Stimulated activated CD4-positive, alpha-beta T cell treated with anti-CD3 and anti-CD28 coated beads, Interleukin-15, amount 100 ng/mL, for 24 hours (primary cell): ENCODE measurements at regions not wholly inside any gene's neighbourhood (a gene's known extent, or its start where the extent isn't known, plus 50 kb on each side); places are given as distances from the start of the nearest gene placed in this dataset.
"Not testable (repeated sequence)": the region's sequence is repeated elsewhere in the genome, so short reads cannot be mapped to it uniquely, and the experiment has no call there.

Source experiments
- DNase-seq: peaks from one replicate; pipeline ENCODE4 v3.0.0-alpha.2; 2020

DNA sequence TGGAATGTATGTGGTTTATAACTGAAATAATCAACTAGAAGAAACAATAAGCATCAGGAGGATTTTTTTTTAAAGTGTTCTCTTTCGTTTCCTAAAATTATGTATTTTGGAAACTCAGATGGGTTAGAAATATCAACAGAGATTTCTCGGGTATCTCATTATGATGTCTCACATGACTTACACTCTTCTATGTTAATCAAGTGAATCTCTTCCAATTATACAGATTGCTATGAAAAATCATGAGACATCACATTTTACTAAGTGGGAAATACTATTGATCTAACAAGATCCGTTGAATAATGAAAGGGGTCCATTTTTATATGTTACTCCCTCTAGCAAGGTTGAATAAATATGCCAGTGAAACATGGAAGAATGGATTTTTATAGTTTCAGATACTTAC lies 54.7 kb upstream of the NRIP1 start:
- DNase-seq, result no peak

GRCh38 chr21:15121097-15121654 lies 56.4 kb upstream of the NRIP1 start:
- DNase-seq, result no peak

DNA sequence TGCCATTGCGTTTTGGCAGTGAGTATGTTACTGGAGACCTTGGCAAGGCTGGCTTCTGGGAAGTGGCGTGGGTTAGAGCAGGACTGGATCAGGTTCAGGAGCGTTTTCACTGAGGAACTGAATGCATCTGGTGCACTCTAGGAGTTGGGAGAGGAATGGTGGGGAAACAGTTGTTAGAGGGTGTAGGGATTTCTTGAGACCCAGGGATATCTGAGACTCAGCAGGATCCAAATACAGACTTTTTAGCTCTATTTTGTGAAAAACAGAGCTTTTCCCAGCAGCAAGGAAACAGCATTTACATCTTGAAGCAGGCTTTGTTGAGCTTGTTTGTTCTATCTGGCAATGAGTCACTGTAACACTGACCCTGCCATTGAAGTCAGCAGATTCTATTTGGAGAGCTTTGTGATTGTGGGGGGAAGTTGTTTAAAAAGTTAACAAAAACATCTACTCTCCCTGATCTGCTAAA lies 56.9 kb upstream of the NRIP1 start:
- no peak for DNase-seq

DNA sequence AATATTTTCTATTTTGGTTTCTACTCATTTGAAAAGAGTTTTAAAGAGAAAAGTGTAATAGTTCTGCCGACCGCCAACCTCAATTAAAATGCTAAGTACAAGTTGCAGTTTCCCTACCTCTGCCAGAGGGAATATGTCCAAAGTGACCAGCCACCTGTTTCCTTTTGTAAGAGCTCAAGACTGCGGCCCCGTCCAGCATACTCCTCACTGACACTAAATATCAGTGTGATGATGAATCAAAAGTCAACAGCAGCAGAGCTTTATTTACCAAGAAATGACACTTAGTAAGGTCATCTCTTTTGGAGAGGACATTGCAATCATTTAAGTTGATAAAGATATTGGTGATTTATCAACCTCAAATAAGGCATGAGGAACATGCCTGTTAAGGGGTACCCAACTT lies 57.4 kb upstream of the NRIP1 start:
- DNase-seq, result no peak

- no peak for DNase-seq
These were observed 59.9 kb upstream of the NRIP1 start for GRCh38 chr21:15124731-15125130.

- DNase-seq, result no peak
These were observed 62.1 kb upstream of the NRIP1 start for GRCh38 chr21:15126948-15127347.

DNA sequence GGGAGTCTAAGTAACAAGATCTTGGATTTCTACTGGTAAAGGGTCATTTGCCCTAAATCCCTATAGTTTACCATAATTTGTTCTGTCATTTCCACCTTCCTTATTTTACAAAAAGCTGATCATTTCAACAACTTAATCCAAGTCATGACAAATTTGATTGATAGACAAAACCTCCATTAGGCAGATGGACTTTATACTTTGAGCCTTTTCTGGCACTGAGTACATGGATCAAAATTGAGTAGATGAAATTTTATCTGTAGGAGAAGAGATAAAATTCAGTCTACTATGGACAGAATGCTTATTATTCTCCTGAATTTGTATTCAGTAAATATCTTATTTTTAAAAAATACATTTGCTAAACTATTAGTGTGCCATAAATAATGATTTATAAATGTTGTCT lies 62.6 kb upstream of the NRIP1 start:
- DNase-seq, result no peak

GRCh38 chr21:15128267-15128666 lies 63.5 kb upstream of the NRIP1 start:
- DNase-seq, result no peak

DNA sequence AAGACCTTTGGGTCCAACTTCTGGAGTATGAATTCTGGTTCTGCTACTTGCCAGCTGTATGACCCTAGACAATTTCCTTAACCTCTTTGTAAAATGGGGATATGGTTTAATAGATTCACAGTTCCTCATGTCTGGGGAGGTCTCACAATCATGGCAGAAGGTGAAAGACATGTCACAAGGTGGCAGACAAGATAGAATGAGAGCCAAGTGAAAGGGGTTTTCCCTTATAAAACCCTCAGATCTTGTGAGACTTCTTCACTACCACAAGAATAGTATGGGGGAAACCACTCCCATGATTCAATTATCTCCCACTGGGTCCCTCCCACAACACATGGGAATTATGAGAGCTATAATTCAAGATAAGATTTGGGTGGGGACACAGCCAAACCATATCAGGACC lies 63.9 kb upstream of the NRIP1 start:
- not testable (repeated sequence) for DNase-seq

- DNase-seq, result no peak
These were observed 65.5 kb upstream of the NRIP1 start for GRCh38 chr21:15130326-15130725.

DNA sequence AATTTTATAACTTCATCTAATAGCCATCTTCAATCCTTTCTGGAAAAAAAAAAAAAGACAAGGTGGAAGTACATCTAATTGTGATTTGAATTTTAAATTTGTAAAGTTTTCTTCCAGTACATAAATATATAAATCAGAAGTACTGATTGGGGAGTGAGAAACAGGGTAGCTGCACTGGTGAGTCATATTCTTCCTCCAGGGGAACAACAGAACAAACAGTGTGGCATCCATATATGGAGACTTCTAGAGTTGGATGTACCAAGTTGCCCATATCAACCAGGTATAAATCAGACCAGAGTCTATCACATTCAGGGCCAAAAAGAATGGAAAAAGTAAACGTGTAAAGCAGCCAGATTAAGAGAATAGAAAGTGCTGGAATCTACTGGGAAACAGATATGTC lies 66.0 kb upstream of the NRIP1 start:
- DNase-seq, result no peak

DNA sequence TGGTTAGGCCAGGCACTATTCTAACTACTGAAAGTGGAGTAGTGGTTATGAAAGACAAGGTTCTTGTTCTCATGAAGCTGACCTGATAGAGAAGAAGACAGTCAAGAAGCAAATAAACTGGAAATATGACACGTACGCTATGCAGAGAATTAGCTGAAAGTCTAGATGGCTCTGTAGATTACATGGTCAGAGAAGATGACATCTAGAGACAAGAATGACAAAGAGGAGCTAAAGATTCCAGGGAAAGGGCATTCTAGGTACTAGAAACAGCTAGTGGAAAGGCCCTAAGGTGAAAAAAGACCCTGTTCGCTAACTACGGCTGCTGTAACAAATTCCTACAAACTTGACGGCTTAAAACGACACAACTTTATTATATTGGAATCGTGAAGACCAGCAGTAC lies 68.0 kb upstream of the NRIP1 start:
- no peak for DNase-seq

- no peak for DNase-seq
These were observed 70.1 kb upstream of the NRIP1 start for GRCh38 chr21:15134701-15135470.

GRCh38 chr21:15135867-15136629 lies 71.2 kb upstream of the NRIP1 start:
- no peak for DNase-seq

GRCh38 chr21:15138490-15138889 lies 73.7 kb upstream of the NRIP1 start:
- no peak for DNase-seq

GRCh38 chr21:15139898-15140297 lies 75.1 kb upstream of the NRIP1 start:
- no peak for DNase-seq

DNA sequence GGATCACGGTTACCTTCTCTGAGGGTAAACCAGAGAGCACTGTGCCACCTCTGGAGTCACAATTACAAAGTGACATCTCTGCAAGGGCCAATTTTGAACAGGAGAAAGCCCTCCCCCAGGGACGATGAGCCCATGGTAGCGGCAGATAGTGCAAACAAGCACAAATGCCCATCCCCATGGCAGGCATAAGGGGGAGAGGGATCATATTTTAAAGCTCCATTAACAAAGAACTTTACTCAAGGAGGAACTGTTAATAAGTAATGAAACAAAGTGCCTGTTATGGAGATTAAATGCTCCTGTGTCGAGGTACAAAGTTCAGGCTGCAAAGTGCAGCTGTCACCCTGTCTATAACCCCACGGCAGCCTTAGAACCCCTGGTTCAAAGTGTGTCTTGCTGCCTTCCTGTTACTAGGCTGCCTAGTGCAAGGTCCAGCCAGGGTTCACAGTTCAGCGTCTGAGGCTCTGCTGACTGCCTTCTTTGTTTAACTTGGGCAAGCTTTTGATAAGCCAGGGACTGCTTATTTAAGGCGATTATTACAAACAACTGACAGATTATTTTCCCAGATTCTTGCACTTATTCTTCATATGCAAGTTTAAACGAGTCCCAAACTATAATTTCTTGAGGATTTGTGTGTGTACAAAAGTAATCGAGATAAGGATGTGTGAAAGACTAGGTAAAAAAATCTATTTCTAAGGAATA lies 75.7 kb upstream of the NRIP1 start:
- DNase-seq, result no peak

DNA sequence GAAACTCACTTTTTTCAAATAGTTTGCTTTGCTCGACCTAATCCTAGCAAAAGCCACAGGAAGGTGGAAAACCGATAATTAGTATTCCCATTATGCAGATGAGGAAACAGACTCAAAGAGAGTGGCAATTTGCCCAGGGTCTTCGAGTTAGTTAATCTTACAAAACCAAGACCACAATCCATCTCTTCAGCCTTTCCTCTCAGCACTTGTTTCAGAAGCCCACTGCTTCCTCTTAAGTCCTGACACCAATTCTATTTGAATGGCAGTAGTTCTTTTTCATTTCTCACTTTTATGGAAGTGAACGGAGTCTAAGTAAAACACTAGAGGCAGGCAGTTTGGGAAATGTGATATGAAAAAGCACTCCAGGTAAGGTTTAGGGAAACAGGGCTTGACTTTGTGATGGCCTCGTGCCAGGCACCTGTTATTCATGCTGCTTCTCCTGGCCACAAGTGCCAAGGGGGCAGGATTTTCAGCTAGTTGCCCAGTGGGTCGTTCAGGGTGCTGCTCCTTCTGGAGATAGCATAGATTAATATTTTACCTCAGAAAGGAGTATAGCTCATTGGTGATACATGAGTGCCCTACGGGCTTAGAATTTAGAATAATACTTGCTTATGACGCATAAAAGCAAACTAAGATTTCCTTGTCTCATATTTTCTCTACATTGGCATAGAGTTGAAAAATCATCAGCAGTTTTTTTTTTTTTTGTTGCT lies 76.6 kb upstream of the NRIP1 start:
- DNase-seq, result no peak

- DNase-seq, result no peak
These were observed 79.2 kb upstream of the NRIP1 start for GRCh38 chr21:15144026-15144425.

GRCh38 chr21:15148437-15148836 lies 83.6 kb upstream of the NRIP1 start:
- DNase-seq, result no peak

DNA sequence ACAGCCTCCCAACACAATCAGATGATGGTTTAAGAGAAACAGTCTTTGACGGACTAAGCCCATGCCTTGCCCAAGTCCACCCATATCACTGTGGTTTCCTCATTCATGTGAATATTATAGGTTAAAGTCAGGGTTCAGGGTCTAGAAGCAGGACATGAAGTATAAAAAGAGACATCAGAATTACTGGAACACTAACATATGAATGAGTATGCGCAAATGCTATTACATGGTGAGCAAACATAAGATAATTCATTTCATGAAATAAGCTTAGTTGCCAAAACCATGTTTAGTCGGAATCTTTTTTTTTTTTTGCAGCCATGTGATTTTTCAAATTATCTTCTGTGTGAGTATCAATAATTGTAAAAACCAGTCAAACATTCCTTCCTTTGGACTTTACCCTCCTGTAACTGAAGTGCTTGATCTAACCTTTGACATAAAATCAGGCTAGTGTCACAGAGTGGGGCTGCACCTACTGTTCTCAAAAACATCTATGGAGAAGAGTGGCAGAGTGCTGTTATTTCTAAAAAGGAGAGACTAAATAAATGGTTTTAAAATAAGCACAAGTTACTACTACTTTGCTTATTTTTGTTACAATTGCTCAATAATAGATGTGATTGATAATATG lies 84.9 kb upstream of the NRIP1 start:
- no peak for DNase-seq

DNA sequence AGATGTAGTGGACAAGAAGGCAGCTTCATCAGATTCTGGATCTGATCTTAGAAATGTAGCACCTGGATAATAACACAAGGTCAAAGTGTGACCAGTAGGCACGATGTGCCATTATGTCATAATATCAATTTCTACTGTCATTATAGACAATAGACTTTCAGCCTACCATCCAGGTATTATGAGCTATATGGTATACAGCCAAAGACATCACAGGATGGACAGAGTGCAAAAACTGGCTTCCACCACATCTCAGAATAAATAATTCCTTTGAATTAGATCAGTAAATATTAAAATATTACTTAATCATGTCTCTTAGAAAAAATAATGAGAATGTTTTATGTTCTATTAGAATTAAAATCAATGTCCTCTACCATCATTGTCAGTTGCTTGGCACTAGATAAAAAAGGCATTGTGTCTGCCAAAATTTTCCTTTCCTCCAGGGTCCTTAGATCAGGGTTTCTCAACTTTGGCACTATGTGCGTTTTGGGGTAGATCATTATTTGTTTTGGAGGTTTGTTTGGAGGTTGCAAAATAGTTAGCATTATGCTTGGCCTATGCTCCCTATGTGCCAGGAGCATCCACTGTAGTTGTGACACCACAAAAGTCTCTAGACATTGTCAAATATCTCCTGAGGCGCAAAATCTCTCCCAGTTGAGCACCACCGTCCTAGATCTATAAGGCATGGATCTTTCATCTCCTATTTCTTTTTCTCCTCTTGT lies 86.7 kb upstream of the NRIP1 start:
- DNase-seq, result no peak
